Neural cell (in vitro differentiated cells): ENCODE measurements at regions not wholly inside any gene's neighbourhood (a gene's known extent, or its start where the extent isn't known, plus 50 kb on each side); places are given as distances from the start of the nearest gene placed in this dataset.

ENCODE experiments used
- CTCF ChIP-seq: fragments of 450-650 bp; IDR thresholded peaks from 2 replicates; pipeline ENCODE4 v1.5.1; 2014; ENCODE audit warnings: antibody characterized with exemption, mild to moderate bottlenecking, moderate library complexity; ENCODE audit not compliant: poor library complexity, severe bottlenecking
- EP300 ChIP-seq: fragments of 450-650 bp; conservative IDR thresholded peaks from 2 replicates; pipeline ENCODE4 v1.6.1; 2014; ENCODE audit warnings: antibody characterized with exemption, mild to moderate bottlenecking, moderate library complexity; ENCODE audit not compliant: poor library complexity, severe bottlenecking
- EZH2 ChIP-seq: fragments of 200-600, 300-800 bp; shearing (Covaris generic), sonication (generic); IDR thresholded peaks from 2 replicates; pipeline ENCODE4 v1.6.1; 2014; ENCODE audit warnings: antibody characterized with exemption, low read length, borderline replicate concordance, mild to moderate bottlenecking; ENCODE audit not compliant: insufficient read depth, poor library complexity, severe bottlenecking
- POLR2AphosphoS5 ChIP-seq: IDR thresholded peaks from 2 replicates; pipeline ENCODE4 v1.6.1; 2012

GRCh38 chr5:143662020-143662419, 149.9 kb upstream of the HMHB1 start:
- TF ChIP-seq CTCF (no peak), POLR2AphosphoS5 (no peak), EZH2 (no peak), EP300 (no peak)
